CD4-positive, alpha-beta T cell treated with Interferon alpha-2 for 1 hour (primary cell): ENCODE measurements at regions not wholly inside any gene's neighbourhood (a gene's known extent, or its start where the extent isn't known, plus 50 kb on each side); places are given as distances from the start of the nearest gene placed in this dataset.

ENCODE experiments used
- DNase-seq, 2 donors: peaks; one replicate each; pipeline ENCODE4 v3.0.0-alpha.2; 2020 to 2022

GRCh38 chr11:91421641-91422040, 803.0 kb upstream of the FAT3 start:
- DNase-seq = no peak

- DNase-seq = no peak
Observed at GRCh38 chr11:91407842-91408241, 816.8 kb upstream of the FAT3 start.

DNA sequence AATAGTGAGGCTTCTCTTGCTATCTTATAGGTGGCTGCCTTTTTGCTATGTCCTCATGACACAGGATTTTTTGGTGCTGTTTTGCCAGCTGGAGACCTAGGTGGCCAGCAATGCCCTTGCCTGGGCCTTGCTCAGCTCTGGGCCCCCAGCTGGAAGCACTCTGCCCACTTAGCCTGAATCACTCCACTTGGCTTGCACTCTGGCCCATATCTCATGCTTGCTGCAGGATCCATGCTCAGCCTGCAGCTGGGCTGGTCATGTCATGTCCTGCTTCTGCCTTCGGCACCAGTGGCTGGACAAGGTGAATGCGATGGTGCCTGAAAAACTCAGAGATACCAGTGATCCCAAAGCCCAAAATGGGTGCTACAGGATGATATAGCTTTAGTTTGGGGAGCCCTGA, 818.6 kb upstream of the FAT3 start:
- no peak for DNase-seq

DNA sequence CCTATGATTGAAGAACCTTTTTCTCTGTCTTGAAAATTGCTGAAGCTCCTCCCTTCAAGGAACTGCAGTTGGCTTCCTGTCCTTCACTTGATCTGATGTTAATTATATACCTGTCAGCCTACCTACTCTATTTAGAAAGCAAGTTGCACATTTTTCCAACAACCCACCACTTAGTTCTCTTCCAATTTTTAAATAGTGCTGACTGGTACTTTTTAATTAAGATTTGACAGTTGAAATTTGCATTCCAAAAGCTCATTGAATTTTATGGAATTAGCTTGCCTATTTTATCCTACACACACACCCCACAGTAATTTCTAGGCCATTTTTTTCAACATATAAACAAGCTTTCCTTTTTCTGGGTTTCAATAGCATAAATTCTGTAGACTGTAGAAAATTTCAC, 820.3 kb upstream of the FAT3 start:
- no peak for DNase-seq

DNA sequence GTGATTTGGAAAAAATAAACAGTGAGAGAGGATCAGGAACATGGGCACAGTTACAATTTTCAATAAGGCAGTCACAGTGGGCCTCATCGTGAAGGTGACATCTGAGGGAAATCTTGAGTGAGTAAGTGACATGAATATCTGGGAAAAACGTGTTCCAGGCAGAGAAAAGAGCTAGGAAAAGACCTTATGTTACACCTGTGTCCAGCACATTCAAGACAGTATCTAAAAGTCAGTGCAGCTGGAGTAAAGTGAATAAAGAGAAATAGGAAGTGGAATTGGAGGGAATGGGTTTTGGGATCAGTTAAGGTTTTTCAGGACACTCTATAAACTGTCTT, 827.5 kb upstream of the FAT3 start:
- DNase-seq = no peak

DNA sequence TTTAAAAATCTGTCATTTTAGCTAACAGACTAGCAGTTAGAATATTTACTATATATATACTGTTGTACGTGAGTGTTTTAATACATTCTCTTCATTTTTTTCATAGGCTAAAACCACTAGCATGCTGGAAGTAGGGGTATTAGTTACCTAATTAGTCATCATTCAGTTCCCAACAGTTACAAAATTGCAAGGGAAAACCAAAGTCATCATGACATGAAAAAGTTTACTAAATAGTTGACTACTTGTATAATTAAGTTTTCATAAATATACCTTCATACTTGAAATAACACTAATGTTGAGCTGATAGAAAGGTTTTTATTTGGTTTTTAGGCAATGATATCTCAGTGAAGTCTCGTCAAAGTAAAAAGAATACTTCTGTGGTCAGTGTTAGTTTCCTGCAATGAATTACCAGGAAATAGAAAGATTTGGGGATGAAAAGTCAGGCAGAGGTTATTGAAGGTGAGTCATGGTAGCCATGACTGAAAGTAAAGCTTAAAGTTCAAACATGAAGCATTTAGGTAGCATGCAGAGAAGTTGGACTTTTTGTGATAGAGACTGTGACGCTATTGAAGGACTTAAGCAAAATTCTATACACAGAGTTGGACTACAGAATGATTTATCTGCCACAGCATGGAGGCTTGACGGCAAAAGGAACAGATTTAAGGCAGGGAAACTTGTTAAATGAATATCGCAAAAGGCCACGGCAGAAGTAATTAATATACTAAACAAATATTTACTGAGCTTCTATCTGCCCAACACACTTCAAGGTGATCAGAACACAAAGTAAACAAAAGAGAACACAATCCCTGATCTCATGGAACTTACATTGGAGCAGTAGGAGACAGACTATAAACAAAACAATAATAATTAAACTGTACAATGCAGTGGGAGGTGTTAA, 828.1 kb upstream of the FAT3 start:
- no peak for DNase-seq

DNA sequence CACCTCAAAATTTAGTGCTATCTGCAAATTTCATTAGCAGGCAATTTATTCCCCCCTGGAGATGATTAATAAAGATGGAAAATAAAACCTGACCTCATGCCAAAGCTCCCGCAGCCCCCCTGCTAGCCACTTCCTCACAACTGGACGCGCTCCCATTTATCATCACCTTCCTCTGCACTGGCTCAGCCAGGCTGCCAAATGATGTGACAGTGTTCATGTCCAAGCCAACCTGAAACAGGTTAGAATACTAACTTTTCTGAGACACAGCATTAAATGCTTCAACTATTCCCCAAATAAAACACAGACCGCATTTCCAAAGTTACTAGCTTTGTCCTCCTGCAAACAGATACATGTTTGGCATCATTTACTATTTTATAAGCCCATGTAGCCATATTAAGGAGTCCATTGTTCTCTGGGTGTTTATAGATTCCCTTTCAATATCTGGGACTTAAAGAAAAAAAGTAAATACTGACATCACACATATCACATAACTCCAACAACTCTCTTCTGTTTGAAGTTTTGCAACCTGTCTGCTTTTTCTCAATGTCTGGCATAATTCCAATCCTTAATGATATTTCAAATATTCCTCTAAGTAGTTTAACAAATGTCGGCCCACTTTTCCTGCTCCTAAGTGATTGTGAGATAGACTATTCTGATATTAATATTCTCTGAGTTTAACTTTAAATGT, 829.7 kb upstream of the FAT3 start:
- DNase-seq = no peak

DNA sequence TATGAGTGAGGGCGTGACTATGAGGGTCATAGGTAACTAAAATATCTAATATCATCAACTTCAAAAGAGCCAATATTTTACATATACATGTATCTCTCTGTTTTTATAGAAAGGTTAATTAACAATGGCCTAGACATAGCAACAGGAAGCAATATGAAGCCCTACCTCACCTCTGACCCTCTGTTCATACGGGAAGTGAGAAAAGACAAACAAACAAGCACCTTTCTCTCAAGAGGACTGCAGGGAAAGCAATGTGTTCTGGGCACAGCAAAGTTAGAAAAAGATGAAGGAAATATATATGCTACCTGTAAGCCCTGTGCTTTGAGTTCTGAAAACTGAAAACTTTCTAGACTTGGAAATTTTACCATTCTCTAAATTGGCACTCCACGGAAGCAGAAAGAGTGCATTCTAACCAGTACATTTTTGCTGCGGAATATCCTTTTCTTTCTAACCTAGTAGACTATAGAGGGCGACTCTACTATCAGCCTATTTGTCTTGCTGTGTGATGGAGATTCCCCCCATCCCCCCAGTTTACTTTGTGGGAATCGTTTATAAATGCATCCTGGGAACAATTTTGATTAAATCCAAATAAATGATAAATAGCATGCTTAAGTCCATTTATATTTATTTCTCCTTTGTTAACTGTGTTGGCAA, 830.4 kb upstream of the FAT3 start:
- DNase-seq = no peak

DNA sequence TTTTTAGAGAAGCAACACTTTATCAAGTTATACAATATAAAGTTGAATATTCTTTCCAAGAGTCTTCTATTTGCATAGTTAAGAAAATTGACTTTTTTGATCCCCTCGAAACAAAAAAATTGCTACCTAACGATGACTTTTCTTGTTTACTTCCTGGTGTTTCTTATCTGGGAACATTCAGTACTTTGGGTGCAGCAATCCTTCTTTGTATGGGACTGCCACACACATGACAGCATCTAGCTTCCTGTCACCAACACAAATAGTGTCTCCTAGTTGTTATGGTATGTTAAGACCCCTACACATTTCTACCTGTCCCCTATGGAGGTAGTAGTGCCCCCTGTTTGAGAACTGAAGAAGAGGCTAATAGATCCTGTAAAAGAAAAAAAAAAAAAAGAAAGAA, 841.7 kb upstream of the FAT3 start:
- no peak for DNase-seq

DNA sequence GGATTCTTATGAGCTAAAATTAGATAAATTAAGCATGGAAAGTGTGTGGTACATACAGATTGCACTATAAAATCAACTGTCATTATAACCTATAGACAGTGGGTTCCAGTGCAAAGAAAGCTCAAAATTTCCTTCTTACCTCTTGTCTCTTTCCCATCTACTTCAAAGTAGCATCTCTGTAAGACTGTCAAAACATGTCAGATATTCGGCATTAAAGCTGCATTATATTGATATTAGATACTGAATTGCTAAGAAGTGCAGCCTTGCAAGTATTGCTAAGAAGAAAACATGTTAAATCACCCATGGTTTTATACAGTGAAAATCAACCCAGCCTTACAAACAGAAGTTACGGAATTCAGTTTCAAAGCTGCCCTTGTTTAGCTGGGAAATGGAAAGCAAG, 849.8 kb upstream of the FAT3 start:
- no peak for DNase-seq

DNA sequence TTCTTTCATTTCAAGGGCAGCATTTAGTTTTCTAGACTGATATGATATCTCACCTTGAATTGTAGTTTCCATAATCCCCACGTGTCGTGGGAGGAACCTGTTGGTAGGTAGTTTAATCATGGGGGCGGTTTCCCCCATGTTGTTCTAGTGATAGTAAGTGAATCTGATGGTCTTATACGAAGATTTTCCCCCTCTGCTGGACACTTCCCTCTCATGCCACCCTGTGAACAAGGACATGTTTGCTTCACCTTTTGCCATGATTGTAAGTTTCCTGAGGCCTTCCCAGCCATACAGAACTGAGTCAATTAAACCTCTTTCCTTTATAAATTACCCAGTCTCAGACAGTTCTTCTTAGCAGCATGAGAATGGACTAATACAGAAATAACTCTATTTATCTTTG, 851.1 kb upstream of the FAT3 start:
- DNase-seq = no peak

GRCh38 chr11:91366816-91367215, 857.8 kb upstream of the FAT3 start:
- no peak for DNase-seq

- no peak for DNase-seq
Observed at GRCh38 chr11:91365986-91366585, 858.5 kb upstream of the FAT3 start.

DNA sequence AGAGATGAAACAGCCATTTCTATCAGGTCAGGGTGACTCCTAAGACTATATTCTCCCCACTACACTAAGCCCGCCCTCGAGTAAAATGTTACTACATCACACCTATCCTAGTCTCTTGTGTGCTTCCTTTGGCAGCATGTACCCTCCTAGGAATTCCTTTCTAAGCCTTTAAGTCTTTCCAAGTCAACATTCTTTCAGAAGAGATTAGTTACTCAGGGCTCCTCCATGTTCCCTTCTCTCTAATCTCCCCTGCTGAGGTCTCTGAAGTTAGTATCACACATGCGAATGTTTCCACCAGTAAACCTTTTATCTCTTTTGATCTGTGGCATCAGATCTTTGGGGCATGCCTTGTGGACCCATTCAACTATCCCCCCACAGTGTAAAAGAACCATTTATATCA, 873.7 kb upstream of the FAT3 start:
- no peak for DNase-seq

- no peak for DNase-seq
Observed at GRCh38 chr11:91326751-91327150, 897.9 kb upstream of the FAT3 start.

GRCh38 chr11:91326280-91326679, 898.3 kb upstream of the FAT3 start:
- DNase-seq = no peak

DNA sequence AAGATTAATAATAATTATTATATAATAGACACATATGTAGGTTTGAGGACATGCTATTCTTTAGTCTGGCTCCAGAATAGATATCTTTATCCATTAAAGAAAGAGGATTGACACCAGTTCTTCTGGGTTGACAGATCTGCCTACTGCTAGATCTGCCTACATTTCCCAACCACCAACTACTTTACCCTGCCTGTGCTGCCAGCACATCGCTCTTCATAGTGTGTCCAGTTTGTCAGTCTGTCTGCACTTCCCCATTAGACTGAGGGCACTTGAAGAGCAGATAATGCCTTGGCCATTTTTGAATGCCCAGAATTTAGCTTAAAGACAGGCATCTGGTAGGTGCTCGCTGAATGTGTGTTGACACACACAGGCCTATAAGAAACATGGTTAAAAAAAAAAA, 910.1 kb upstream of the FAT3 start:
- no peak for DNase-seq

- no peak for DNase-seq
Observed at GRCh38 chr11:91312541-91312940, 912.1 kb upstream of the FAT3 start.

- DNase-seq = no peak
Observed at GRCh38 chr11:91310085-91310484, 914.5 kb upstream of the FAT3 start.

GRCh38 chr11:91308069-91308468, 916.5 kb upstream of the FAT3 start:
- no peak for DNase-seq

DNA sequence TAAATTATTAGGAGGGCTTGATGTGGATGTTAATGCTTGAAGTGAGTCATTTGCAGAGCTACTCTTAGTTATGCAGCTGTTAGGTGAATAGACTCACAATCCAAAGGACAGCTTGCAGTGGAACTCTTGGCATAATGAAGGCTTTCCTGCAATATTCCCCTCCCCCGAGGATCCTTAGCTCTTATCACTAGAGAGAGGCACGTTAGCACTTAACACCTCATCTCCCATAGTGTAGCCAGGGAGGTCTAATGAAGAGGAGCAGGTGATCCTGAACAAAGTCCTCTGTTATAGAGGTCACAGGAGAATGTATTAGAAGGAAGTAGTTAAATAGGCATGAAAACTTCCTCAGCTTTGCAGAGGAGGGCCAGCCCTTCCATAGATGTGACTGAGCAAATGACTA, 919.2 kb upstream of the FAT3 start:
- DNase-seq = no peak

GRCh38 chr11:91303749-91304148, 920.9 kb upstream of the FAT3 start:
- no peak for DNase-seq

DNA sequence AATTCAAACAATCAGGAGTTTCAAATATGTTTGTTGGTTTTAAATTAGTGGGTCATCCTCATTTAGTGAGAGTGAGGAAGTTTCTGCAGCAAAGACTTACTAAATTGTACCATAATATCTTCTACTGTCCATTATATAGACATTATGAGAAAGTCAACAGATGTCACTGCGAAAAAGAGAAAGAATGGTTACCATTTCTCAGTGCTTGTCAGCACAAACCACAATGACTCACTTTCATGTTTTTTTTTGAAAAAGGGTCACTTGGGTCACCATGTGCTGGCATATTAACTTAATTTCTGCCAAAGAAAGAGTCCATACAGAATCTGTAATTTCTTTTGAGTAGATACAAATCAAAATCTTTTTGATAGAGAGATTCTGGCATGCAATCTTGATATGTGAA, 924.6 kb upstream of the FAT3 start:
- no peak for DNase-seq

- no peak for DNase-seq
Observed at GRCh38 chr11:91296629-91297028, 928.0 kb upstream of the FAT3 start.
